Upper lobe of right lung (tissue), 1 donor: ENCODE measurements at regions not wholly inside any gene's neighbourhood (a gene's known extent, or its start where the extent isn't known, plus 50 kb on each side); places are given as distances from the start of the nearest gene placed in this dataset.

ENCODE experiments used
- ATAC-seq: fragments of 200-7000 bp; cut with Tn5 transposase; one replicate; pipeline ENCODE4 v1.9.1; 2020; ENCODE audit warnings: mild to moderate bottlenecking, moderate library complexity
- DNase-seq: peaks from one replicate; pipeline ENCODE4 v3.0.0-alpha.2; 2020
- H3K27ac ChIP-seq: fragments of 200-600 bp; one replicate; pipeline ENCODE4 v1.8.0; 2022
- H3K27me3 ChIP-seq: fragments of 200-600 bp; one replicate; pipeline ENCODE4 v1.8.0; 2022; ENCODE audit warnings: mild to moderate bottlenecking
- H3K36me3 ChIP-seq: fragments of 200-600 bp; one replicate; pipeline ENCODE4 v1.8.0; 2022
- H3K4me1 ChIP-seq: fragments of 200-600 bp; one replicate; pipeline ENCODE4 v1.8.0; 2022
- H3K4me3 ChIP-seq: fragments of 200-600 bp; one replicate; pipeline ENCODE4 v1.8.0; 2022; ENCODE audit warnings: mild to moderate bottlenecking
- H3K9me3 ChIP-seq: fragments of 200-600 bp; one replicate; pipeline ENCODE4 v1.8.0; 2022
- intact Hi-C: fragments of 100-400 bp; cut with DNase I; formaldehyde crosslinking; loops from one replicate; pipeline ENCODE4 v1.11.0; 2022
- TF ChIP-seq, protein P1 (sequence below): fragments of 200-600 bp; IDR thresholded peaks from one replicate; pipeline ENCODE4 v1.8.0; 2022; ENCODE audit warnings: antibody characterized with exemption
- donor health status: DM: no; HTN: yes; CAD: no; lungs with severe emphysema.

DNA sequence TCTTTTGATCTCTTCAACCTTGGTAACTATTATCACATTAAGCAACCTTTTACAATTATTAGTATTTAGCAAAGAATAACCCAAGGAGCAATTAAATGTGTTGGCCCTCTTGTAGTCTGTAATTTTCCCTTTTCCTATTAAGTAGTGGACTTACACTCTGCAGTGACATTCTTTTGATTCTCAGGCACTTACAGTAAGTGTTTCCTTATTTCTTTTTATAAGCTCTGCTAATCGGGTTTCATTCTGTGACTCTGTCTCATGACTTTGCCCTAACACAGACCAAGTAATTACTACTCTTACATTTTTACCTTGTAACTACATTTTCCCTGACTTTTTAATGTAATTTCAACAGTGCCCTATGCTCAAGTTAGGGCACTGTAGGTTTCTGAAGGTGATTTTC lies 104.0 kb upstream of the EPHA7 start:
- intact Hi-C loops, result no loop called here
- Histone ChIP-seq H3K4me3 (no peak overlapping the region), H3K9me3 (no peaks in the 10 kb centered on the region), H3K27ac (no peak overlapping the region), H3K27me3 (no peaks in the 10 kb centered on the region), H3K36me3 (no peaks in the 10 kb centered on the region), H3K4me1 (no peaks in the 10 kb centered on the region)
- TF ChIP-seq, protein P1, sequence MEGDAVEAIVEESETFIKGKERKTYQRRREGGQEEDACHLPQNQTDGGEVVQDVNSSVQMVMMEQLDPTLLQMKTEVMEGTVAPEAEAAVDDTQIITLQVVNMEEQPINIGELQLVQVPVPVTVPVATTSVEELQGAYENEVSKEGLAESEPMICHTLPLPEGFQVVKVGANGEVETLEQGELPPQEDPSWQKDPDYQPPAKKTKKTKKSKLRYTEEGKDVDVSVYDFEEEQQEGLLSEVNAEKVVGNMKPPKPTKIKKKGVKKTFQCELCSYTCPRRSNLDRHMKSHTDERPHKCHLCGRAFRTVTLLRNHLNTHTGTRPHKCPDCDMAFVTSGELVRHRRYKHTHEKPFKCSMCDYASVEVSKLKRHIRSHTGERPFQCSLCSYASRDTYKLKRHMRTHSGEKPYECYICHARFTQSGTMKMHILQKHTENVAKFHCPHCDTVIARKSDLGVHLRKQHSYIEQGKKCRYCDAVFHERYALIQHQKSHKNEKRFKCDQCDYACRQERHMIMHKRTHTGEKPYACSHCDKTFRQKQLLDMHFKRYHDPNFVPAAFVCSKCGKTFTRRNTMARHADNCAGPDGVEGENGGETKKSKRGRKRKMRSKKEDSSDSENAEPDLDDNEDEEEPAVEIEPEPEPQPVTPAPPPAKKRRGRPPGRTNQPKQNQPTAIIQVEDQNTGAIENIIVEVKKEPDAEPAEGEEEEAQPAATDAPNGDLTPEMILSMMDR, result no peak
- DNase-seq (no peak), ATAC-seq (no peak)

DNA sequence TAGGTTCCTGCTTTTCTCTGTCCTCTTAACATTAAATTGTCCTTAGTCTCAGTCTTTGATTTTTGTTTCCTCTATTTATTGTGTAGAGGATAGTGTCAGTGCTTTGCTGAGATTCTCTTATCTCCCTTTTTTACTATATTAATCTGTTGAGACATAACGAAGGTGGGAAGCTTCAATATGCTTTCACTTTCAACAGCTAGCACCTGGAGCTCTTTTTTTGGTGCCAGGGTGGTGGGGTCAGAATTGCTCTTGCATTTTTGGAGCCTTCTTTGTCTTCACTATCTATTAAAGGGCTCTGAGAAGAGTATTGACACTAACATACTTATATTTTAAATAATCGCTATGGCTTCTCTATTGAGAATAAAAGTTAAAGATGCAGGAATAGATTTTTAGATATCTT lies 97.1 kb upstream of the EPHA7 start:
- DNase-seq, result no peak
- Histone ChIP-seq H3K9me3 (no peaks in the 10 kb centered on the region), H3K36me3 (no peaks in the 10 kb centered on the region), H3K27me3 (no peaks in the 10 kb centered on the region), H3K4me1 (no peaks in the 10 kb centered on the region), H3K27ac (no peak overlapping the region), H3K4me3 (no peak overlapping the region)
- TF ChIP-seq, protein P1, result no peak
- no peak for ATAC-seq
- intact Hi-C loops, result no loop called here

DNA sequence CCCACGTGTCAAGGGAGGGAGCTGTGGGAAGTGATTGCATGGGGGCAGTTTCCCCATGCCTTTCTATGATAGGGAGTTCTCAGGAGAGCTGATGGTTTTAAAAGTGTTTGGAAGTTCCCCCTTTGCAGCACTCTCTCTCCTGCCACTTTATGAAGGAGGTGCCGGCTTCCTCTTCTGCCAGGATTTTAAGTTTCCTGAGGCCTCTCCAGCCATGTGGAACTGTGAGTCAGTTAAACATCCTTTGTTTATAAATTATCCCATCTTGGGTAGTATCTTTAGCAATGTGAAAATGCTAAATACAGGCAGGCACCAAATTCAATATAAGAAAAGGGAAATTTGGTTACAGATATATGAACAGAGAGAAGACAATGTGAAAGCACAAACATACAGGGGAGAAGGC lies 96.4 kb upstream of the EPHA7 start:
- H3K27me3 ChIP-seq, result no peaks in the 10 kb centered on the region
- no peaks in the 10 kb centered on the region for H3K9me3 ChIP-seq
- TF ChIP-seq, protein P1, result no peak
- H3K36me3 ChIP-seq, result no peaks in the 10 kb centered on the region
- H3K4me3 ChIP-seq, result no peak overlapping the region
- no peaks in the 10 kb centered on the region for H3K4me1 ChIP-seq
- intact Hi-C loops, result no loop called here
- ATAC-seq (no peak), DNase-seq (no peak)
- H3K27ac ChIP-seq, result no peak overlapping the region

DNA sequence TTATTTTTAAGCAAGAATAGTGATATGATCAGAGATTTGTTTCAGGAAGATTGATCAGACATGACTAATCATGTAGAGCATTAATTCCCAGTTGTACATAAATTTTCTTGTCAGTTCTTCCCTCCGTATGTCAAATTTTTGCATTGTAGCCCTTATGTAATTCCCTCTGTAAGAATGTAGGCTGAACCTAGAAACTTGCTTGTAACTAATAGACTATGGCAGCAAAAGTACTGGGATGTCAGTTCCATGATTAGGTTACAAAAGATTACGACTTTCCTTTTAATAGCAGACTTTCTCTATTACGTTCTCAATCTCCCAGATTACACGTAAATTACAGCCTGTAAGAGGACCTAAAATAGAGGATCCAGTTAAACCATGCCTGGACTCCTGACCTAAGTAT lies 79.4 kb upstream of the EPHA7 start:
- ATAC-seq, result no peak
- Histone ChIP-seq H3K4me1 (no peaks in the 10 kb centered on the region), H3K27me3 (no peaks in the 10 kb centered on the region), H3K4me3 (no peak overlapping the region), H3K9me3 (no peaks in the 10 kb centered on the region), H3K27ac (no peak overlapping the region), H3K36me3 (no peaks in the 10 kb centered on the region)
- TF ChIP-seq, protein P1, result no peak
- no peak for DNase-seq
- intact Hi-C loops, result no loop called here

DNA sequence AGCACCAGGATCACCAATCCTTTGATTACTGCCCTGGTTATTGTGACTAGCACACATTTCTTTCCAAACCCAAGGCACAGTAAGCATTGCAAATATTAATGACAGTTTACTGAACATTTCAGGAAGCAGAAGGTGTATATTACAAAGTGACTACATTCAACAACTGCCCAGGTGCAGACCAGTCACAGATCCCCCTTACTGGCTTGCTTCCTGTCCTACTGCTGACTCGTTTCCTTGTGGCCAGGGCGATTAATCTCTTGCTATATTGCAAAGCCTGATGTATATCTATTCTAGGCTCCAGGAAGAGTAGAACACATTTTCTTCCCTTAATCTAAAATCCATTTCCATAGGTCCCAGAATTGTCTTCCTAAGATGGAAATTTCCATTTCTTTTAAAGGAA lies 77.2 kb upstream of the EPHA7 start:
- no peak for ATAC-seq
- H3K27me3 ChIP-seq, result no peaks in the 10 kb centered on the region
- no peaks in the 10 kb centered on the region for H3K4me1 ChIP-seq
- H3K36me3 ChIP-seq, result no peaks in the 10 kb centered on the region
- H3K4me3 ChIP-seq, result no peak overlapping the region
- TF ChIP-seq, protein P1, result no peak
- intact Hi-C loops, result no loop called here
- no peak overlapping the region for H3K27ac ChIP-seq
- no peak for DNase-seq
- no peaks in the 10 kb centered on the region for H3K9me3 ChIP-seq

DNA sequence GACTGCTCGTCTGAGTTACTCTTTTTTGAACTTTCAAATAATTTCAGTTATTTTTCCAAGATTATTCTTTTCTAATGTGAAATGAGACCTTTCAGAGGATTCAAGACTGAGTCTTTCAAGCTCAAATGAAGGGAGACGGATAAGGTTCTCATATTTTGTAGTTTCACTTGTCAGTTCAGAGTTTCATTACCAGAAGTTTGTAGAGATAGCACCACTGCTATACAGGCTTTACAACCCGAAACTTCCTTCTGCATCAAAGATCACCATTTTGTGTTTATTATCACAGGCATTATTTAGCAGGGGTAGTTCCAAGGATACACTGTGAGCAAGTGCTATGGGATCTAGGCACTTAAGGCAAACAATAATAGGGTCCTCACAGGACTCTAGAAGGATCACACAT lies 74.7 kb upstream of the EPHA7 start:
- DNase-seq (no peak), ATAC-seq (no peak)
- Histone ChIP-seq H3K36me3 (no peaks in the 10 kb centered on the region), H3K9me3 (no peaks in the 10 kb centered on the region), H3K27me3 (no peaks in the 10 kb centered on the region), H3K4me1 (no peaks in the 10 kb centered on the region), H3K27ac (no peak overlapping the region), H3K4me3 (no peak overlapping the region)
- intact Hi-C loops, result no loop called here
- TF ChIP-seq, protein P1, result no peak
